Esophagus squamous epithelium (tissue), 4 donors: ENCODE measurements at regions not wholly inside any gene's neighbourhood (a gene's known extent, or its start where the extent isn't known, plus 50 kb on each side); places are given as distances from the start of the nearest gene placed in this dataset.

Experiments
- CTCF ChIP-seq, 6 experiments: fragments of 450-650 bp in 4 of 6; fragments of 200-600 bp in 2 of 6; sonication (generic) in 2 of 6; IDR thresholded peaks; one replicate each; pipeline ENCODE4 v1.5.1; 2016 to 2019; ENCODE audit warnings: antibody characterized with exemption in 6 of 6, mild to moderate bottlenecking in 4 of 6, moderate library complexity in 4 of 6
- POLR2A ChIP-seq, 4 donors: fragments of 450-650 bp; IDR thresholded peaks; one replicate each; pipeline ENCODE4 v1.6.1; 2017; ENCODE audit warnings: antibody characterized with exemption in 4 of 4, mild to moderate bottlenecking in 4 of 4, moderate library complexity in 3 of 4

DNA sequence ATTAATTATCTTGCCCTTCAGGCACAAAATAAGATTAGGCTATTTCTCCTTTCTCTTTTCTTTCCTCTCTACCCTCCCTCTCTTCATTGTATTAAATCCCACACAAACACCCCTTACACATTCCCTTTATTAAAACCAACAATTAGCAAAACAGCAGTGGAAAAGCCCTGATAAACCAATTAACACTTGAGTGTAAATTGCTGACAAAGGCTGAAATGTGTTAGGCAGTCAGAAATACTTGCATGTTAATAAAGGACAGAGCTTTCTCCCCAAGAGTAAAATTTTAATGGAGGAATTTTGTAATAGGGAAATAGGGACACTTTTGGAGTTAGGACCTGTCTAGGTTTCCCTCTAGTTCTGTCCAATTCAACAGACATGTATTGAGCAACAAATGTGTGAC, 370.9 kb downstream of the MRPS30 start:
- TF ChIP-seq CTCF (IDR thresholded peaks at IDR 0.05) (no peak), POLR2A (IDR thresholded peaks at IDR 0.05) (no peak)
